ENCODE measurements at regions not wholly inside any gene's neighbourhood (a gene's known extent, or its start where the extent isn't known, plus 50 kb on each side); places are given as distances from the start of the nearest gene placed in this dataset.
"Not testable (repeated sequence)": the region's sequence is repeated elsewhere in the genome, so short reads cannot be mapped to it uniquely, and the experiment has no call there.

DNA sequence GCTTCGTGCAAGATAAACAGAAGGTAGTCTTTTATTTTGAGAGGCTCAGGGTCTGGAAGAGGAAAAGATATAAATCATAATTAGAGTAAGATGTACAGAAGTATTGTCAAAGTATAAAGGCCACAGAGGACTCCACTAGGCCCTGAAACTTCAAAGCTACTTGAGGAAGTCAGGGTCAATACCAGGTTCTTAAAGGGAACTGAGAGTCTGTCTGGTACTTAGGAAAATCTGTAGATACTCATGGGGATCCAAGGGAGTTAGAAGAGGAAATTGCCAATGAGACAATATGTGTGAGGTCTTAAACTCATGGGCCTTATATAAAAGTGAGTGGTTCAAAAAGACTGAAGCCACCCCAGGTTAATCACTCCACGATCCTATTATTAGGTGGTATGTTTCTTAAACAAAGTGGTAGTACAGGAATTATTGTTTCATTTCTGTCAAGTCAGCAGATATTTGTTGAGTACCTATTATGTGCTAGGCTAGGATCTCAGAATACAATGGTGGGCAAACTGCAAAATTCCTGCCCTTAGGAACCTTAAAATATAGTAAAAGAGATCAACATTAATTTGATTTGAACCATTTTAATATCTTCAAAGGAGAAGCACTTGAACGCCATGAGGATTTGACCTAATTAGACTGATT, 314.6 kb downstream of the ADAMTS20 start:
- no peak overlapping the region for H3K4me3 ChIP-seq (ENCODE audit: control insufficient read depth, low read depth, low read length)
- TF ChIP-seq, protein P1, sequence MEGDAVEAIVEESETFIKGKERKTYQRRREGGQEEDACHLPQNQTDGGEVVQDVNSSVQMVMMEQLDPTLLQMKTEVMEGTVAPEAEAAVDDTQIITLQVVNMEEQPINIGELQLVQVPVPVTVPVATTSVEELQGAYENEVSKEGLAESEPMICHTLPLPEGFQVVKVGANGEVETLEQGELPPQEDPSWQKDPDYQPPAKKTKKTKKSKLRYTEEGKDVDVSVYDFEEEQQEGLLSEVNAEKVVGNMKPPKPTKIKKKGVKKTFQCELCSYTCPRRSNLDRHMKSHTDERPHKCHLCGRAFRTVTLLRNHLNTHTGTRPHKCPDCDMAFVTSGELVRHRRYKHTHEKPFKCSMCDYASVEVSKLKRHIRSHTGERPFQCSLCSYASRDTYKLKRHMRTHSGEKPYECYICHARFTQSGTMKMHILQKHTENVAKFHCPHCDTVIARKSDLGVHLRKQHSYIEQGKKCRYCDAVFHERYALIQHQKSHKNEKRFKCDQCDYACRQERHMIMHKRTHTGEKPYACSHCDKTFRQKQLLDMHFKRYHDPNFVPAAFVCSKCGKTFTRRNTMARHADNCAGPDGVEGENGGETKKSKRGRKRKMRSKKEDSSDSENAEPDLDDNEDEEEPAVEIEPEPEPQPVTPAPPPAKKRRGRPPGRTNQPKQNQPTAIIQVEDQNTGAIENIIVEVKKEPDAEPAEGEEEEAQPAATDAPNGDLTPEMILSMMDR (IDR thresholded peaks at IDR 0.05; ENCODE audit: control insufficient read depth, insufficient read depth, low read depth, low read length, missing control alignments), result no peak
- no peak for DNase-seq (ENCODE audit: low read depth)

GRCh38 chr12:43235721-43236120, 316.3 kb downstream of the ADAMTS20 start:
- no peak overlapping the region for H3K4me3 ChIP-seq (ENCODE audit: control insufficient read depth, low read depth, low read length)
- TF ChIP-seq, protein P1 (IDR thresholded peaks at IDR 0.05; ENCODE audit: control insufficient read depth, insufficient read depth, low read depth, low read length, missing control alignments), result no peak
- no peak for DNase-seq (ENCODE audit: low read depth)

- no peak overlapping the region for H3K4me3 ChIP-seq (ENCODE audit: control insufficient read depth, low read depth, low read length)
- no peak for DNase-seq (ENCODE audit: low read depth)
Measured at GRCh38 chr12:43233861-43234260, 318.1 kb downstream of the ADAMTS20 start.

DNA sequence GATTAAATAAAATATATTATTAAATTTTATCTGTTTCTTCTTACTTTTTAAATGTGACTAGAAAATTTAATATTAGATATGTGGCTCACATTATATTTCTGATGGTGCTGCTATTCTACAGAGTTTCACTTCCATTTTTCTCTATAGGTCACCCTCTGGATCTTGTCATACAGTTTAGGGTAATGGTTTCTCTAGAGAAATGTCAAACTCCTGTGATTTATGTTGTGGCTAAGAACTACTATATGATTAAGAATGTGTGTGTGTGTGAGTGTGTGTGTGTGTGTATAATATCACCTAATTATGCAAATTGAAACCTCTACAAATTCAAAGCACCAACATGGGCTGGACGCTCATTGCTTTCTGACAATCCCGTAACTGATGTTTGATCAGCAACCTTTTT, 325.9 kb downstream of the ADAMTS20 start:
- DNase-seq (ENCODE audit: low read depth), result no peak
- TF ChIP-seq, protein P1 (IDR thresholded peaks at IDR 0.05; ENCODE audit: control insufficient read depth, insufficient read depth, low read depth, low read length, missing control alignments), result no peak
- no peak overlapping the region for H3K4me3 ChIP-seq (ENCODE audit: control insufficient read depth, low read depth, low read length)

More at GRCh38 chr12:43233861-43234260, 318.1 kb downstream of the ADAMTS20 start:
- TF ChIP-seq, protein P1 (IDR thresholded peaks at IDR 0.05; ENCODE audit: control insufficient read depth, insufficient read depth, low read depth, low read length, missing control alignments), result no peak

- not testable (repeated sequence) for H3K4me3 ChIP-seq (ENCODE audit: control insufficient read depth, low read depth, low read length); DNase-seq (ENCODE audit: low read depth)
Measured at GRCh38 chr12:43224190-43224805, 327.7 kb downstream of the ADAMTS20 start.

GRCh38 chr12:43222796-43223195, 329.2 kb downstream of the ADAMTS20 start:
- TF ChIP-seq, protein P1 (IDR thresholded peaks at IDR 0.05; ENCODE audit: control insufficient read depth, insufficient read depth, low read depth, low read length, missing control alignments), result no peak
- H3K4me3 ChIP-seq (ENCODE audit: control insufficient read depth, low read depth, low read length), result no peak overlapping the region
- DNase-seq (ENCODE audit: low read depth), result no peak

- H3K4me3 ChIP-seq (ENCODE audit: control insufficient read depth, low read depth, low read length), result no peak overlapping the region
- DNase-seq (ENCODE audit: low read depth), result no peak
- TF ChIP-seq, protein P1 (IDR thresholded peaks at IDR 0.05; ENCODE audit: control insufficient read depth, insufficient read depth, low read depth, low read length, missing control alignments), result no peak
Measured at GRCh38 chr12:43221216-43221615, 330.8 kb downstream of the ADAMTS20 start.

All from AG09309 (cell line).